SHP77 (cell line): ENCODE measurements at regions not wholly inside any gene's neighbourhood (a gene's known extent, or its start where the extent isn't known, plus 50 kb on each side); places are given as distances from the start of the nearest gene placed in this dataset.
"Not testable (repeated sequence)": the region's sequence is repeated elsewhere in the genome, so short reads cannot be mapped to it uniquely, and the experiment has no call there.

Experiments
- DNase-seq, 2 experiments: peaks; one replicate each; lab custom pipeline; 2025; lab: John Stamatoyannopoulos, UW

GRCh38 chr16:85527042-85527766 is 85.9 kb upstream of the GSE1 start:
- no peak for DNase-seq

- no peak for DNase-seq
Measured at GRCh38 chr16:85527767-85528297, 85.3 kb upstream of the GSE1 start.

DNA sequence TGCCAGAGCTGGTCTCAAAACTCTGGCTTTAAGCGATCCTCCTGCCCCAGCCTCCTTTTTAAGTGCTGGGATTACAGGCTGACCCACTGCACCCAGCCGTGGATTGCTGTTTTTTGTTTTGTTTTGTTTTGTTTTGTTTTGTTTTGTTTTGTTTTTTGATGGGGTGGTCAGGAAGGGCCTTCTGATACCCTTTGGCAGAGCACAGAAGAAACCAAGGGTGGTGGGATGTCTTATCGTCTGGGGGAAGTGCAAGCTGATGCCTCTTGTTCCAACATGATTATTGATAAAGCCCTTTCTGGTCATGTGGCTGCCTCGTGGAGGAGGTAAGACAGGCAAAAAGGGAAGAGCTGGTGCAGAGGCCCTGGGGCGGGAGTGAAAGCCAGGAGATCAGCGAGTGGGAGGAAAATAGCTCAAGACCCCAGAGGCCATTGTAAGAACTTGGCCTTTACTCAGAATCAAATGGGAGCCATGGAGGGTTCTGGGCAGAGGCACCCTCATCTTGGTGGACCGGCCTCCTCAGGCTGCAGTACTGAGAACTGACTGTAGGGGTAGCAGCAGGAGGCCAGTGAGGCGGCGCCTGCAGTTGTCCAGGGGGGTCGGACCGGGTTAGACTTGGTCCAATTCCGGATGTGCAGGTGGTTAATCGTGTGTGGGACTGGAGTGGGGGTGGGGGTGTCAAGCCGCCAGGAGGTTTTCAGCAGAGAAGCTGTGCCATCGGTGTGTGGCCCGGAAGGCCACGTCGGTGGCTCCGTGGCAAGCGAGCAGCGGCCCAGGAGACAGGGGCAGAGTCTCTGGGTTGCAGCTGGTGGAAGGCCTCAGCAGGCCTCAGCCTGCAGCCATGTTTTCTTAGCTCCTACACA is 84.4 kb upstream of the GSE1 start:
- DNase-seq, result no peak

DNA sequence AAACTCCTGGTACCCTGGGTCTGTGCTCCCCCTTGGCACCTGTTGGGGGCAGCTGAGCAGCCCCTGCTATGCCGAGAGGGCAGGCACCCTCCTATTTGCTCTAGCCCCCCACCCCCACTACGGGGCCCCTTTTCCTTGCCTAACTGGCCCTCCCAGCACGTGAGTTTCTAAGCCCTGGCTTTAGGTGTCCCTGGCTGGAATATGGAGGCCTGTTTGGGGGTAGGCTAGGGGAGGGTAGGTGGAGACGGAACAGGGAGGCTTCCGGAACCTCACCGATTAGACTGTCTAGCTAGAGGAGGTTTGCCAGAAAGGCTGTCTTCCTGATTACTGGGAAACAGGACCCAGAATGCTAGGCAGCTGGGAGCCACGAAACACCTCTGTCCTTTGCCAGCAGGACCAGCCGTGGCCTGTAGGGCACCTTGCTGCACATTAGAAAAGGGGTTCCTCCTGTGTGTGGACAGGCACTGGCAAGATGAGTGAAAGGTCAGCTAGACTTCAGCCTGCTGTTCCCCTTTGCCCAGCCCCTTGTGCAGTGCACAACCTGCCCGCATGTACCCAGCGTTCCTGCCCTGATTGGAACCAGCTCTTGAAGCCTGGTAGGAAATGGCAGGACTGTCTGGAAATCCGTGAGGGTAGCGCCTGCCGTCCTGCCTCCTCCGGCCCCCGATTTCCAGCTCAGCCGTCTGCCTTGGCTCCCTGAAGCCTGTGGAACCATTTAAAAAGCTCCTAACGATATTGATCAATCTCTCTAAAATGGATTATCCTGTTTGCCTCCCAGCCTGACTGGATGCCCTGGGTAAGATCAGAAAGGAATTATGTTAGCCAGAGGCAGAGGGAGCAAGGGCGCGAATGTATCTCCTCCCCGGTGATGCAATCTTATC is 83.4 kb upstream of the GSE1 start:
- DNase-seq, result no peak

DNA sequence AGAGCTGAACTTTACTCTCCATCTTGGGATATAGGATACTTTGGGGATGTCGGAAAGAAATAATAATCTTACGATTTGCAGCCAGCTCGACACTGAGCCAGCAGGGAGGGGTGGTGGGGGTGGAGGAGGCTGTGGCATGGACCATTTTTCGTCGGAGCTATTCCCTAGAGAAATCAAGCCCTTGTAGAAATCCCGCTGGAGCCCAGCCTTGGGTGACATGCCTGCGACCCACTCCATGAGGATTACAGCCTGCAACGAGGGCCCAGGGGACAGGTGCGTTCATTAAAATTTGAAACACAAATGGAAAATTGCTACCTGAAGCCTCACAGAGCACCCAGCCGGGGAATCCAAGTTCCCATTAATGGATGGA is 82.8 kb upstream of the GSE1 start:
- DNase-seq, result no peak

DNA sequence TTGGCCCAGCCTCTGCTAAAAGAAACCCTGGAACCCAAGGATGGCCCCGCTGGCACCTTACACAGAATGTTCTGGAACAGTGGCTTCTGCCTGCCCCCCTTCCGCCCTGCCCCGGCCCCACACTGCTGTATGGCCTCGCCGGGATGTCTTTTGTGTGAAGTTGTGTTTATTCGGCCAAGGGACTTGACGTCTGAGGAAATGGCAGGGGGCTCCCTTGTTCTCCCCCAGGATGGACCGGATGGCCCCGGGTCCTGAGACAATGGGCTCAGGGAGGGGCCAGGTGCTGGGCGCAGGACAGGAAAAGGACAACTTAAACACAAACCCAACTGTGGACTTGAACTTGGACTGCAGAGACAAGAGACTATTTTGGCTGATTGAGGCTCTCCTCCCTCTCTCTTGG is 81.6 kb upstream of the GSE1 start:
- no peak for DNase-seq

DNA sequence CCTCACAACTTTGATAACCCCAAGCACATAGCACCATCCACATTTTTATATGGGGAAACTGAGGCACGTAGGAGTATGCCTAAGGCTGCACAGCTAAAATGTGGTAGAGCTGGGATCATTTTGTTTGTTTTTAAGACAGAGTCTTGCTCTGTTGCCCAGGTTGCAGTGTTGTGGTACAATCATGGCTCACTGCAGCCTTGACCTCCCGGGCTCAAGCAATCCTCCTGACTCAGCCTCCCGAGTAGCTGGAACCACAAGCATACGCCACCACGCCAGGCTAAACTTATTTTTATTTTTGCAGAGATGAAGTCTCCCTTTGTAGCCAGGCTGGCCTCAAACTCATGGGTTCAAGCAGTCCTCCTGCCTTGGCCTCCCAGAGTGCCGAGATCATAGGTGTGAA is 81.0 kb upstream of the GSE1 start:
- no peak for DNase-seq

DNA sequence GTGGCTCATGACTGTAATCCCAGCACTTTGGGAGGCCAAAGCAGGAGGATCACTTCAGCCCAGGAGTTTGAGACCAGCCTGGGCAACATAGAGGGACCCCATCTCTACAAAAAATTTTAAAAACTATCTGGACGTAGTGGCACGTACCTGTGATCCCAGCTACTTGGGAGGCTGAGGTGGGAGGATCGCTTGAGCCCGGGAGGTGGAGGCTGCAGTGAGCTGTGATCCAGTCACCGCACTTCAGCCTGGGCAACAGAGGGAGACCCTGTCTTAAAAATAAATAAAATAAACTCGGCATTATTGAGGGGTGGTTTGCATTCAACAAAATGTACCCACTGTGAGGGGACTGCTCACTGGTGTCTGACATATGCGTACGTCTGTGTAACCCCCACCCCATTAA is 79.5 kb upstream of the GSE1 start:
- DNase-seq, result not testable (repeated sequence)

DNA sequence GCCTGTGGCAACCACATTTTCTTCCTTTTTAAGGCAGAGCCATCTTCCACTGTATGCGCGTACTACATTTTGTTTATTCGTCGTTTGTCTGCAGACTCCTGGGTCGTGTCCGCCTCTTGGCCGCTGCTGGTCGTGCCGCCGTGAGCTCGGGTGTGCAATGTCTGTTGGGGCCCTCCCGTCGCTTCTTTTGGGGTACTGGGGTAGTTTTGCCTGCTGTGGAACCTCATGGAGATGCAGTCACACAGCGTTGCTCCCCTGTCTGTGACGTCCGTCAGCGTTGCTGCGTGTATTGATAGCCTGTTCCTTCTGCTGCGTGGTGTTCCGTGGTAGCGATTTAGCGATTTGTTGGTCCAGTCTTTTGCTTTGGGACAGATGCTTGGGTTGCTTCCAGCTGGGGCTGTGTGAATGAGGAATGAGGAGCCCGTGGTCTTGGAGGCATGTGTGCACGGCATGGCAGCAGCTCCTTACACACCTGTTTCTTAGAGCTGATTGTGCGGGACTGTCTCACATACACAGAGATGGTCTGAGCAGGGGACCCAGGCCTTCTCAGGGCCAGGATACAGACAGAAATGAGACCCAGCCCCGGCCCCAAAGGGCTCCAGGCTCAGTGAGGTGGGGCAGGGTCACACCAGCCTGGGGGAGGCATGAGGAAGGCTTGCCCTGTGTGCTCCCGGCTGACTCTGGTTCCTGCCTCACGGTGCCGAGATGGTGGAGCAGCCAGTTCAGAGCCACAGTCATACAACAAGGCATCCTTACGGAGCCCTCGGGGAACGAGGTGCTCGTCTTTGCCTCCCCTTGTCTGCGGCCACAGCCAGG is 78.4 kb upstream of the GSE1 start:
- DNase-seq, result no peak

GRCh38 chr16:85535352-85536072 is 77.6 kb upstream of the GSE1 start:
- DNase-seq, result no peak

DNA sequence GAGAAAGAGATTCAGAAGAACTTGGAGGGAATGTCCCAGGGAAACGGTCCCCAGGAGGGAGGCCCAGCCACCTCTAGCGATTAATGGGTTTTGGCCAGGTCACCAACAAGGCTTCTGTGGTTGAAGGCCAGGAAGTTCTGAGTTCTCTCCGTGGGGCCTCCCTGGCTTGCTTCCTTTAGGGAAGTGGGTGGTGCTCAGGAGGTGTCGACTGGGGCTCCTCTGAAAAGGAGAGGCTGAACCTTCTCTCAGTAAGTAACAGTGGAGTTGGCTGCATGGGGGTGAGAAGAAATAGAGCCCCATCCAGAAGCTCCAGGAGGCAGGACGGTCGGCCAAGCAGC is 77.1 kb upstream of the GSE1 start:
- DNase-seq, result no peak

DNA sequence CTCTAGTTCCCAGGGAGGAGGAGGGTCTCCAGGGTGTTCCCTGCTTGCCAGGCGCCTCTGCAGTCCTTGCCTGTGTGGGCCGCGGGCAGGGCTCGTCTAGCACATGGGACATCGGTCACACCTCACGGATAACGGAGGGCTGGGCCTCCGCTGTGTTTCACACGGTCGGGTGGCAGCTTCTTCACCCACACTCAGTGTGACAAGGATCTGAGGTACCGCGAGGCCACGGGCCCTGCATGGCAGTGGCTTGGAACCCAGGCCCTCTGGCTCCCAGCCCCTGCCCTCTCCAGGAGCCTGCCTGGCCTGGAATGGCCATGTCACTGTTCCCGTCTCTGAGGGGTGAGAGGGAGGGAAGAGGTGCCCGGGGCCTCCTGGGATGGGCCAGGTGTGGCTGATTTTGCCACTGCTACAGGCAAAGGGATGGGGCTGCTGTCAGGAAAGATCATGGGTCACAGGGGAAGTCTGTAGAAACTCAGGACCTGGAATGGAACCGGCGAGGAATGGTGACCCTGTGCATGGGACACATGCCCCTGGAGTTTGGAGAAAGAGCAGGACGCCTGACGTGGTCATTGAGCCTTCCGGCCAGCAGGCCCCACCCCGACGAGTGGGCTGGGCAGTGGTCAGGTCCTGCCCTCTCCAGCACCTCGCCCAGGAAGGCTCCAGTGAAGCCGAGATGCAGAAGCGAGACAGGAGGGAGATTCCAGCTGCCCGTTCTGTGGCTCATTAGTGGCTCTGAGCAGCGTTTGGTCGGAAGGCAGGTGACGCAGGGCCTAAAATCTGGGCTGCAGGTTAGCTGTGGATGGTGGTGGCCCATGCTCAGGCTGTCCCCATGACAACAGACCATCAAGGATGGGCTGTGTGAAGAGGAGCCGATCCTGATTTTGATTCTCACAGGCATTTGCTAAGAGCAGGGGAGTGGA is 76.5 kb upstream of the GSE1 start:
- no peak for DNase-seq

- no peak for DNase-seq
Measured at GRCh38 chr16:85537331-85537788, 75.8 kb upstream of the GSE1 start.

DNA sequence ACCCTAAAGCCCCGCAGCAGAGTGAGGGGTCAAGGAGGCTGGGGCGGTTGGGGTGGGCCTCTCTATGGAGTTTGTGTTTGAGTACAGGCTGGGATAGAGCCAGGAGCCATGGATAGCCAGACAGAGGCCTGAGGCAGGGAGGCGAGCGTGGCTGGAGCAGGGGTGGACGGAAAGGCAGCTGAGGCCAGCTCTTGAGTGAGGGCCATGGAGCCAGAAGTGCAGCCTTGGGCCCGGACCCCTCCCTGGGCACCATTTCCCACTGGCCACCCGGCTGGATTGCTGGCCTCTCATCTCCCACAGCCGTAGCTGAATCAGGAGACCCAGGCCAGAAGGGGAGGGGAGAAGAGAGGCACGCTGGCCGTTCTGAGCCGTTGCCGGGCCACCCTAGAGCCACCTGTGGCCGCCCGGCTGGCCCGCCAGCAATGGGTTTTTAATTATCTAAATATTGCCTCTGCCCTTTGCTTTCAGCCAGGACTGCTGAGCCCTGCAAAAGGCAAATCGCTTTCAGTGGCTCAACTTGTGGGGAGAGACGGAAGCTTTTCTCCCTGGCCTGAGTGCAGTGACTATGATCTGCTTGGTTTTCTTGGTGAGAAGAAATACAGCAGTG is 75.2 kb upstream of the GSE1 start:
- DNase-seq, result no peak

GRCh38 chr16:85539084-85539483 is 74.0 kb upstream of the GSE1 start:
- DNase-seq, result no peak

- no peak for DNase-seq
Measured at GRCh38 chr16:85539629-85540291, 73.4 kb upstream of the GSE1 start.

- no peak for DNase-seq
Measured at GRCh38 chr16:85541181-85541580, 71.9 kb upstream of the GSE1 start.

GRCh38 chr16:85541619-85541979 is 71.5 kb upstream of the GSE1 start:
- no peak for DNase-seq
